ENCODE measurements at regions not wholly inside any gene's neighbourhood (a gene's known extent, or its start where the extent isn't known, plus 50 kb on each side); places are given as distances from the start of the nearest gene placed in this dataset.
"Not testable (repeated sequence)": the region's sequence is repeated elsewhere in the genome, so short reads cannot be mapped to it uniquely, and the experiment has no call there.

GRCh38 chr9:105116052-105116868 is 128.2 kb upstream of the SLC44A1 start:
- H3K4me1 ChIP-seq, result no peaks in the 10 kb centered on the region
- TF ChIP-seq, protein P1, sequence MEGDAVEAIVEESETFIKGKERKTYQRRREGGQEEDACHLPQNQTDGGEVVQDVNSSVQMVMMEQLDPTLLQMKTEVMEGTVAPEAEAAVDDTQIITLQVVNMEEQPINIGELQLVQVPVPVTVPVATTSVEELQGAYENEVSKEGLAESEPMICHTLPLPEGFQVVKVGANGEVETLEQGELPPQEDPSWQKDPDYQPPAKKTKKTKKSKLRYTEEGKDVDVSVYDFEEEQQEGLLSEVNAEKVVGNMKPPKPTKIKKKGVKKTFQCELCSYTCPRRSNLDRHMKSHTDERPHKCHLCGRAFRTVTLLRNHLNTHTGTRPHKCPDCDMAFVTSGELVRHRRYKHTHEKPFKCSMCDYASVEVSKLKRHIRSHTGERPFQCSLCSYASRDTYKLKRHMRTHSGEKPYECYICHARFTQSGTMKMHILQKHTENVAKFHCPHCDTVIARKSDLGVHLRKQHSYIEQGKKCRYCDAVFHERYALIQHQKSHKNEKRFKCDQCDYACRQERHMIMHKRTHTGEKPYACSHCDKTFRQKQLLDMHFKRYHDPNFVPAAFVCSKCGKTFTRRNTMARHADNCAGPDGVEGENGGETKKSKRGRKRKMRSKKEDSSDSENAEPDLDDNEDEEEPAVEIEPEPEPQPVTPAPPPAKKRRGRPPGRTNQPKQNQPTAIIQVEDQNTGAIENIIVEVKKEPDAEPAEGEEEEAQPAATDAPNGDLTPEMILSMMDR (IDR thresholded peaks at IDR 0.05), result no peak
- TF ChIP-seq POLR2A (IDR thresholded peaks at IDR 0.05), result no peak
- H3K4me3 ChIP-seq, result no peak overlapping the region
- no peak for DNase-seq
- no peak overlapping the region for H3K27ac ChIP-seq
- no peaks in the 10 kb centered on the region for H3K36me3 ChIP-seq
- H3K9me3 ChIP-seq, result no peaks in the 10 kb centered on the region
- intact Hi-C loops (cut with DNase I; ENCODE audit: low total_unique reads), result no loop called here
- H3K27me3 ChIP-seq, result no peaks in the 10 kb centered on the region

DNA sequence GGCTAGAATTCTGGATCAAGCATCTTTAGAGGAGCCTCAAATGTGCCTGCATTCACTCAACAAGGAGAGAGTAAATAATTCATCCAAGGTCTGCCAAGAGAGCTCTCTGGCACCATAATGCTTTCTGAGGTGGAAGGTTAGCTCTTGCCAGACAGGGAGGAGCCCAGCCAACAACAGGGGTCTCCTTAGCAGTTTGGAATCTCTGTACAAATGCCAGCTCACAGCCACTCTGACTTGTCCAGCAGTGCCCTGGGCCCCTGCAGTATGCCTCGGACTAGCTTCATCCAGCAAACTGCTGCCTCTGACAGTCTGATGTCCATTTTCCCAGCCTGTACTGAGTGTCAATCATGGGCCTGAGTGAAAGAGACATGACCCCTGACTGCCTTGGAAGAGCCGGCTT is 127.2 kb upstream of the SLC44A1 start:
- H3K4me1 ChIP-seq, result no peaks in the 10 kb centered on the region
- TF ChIP-seq, protein P1 (IDR thresholded peaks at IDR 0.05), result no peak
- no peak for TF ChIP-seq POLR2A (IDR thresholded peaks at IDR 0.05)
- intact Hi-C loops (cut with DNase I; ENCODE audit: low total_unique reads), result no loop called here
- H3K27me3 ChIP-seq, result no peaks in the 10 kb centered on the region
- no peak overlapping the region for H3K27ac ChIP-seq
- no peak for DNase-seq
- no peaks in the 10 kb centered on the region for H3K36me3 ChIP-seq
- H3K9me3 ChIP-seq, result no peaks in the 10 kb centered on the region
- H3K4me3 ChIP-seq, result no peak overlapping the region

GRCh38 chr9:105118636-105119035 is 125.8 kb upstream of the SLC44A1 start:
- H3K27ac ChIP-seq, result no peak overlapping the region
- no peaks in the 10 kb centered on the region for H3K4me1 ChIP-seq
- H3K27me3 ChIP-seq, result no peaks in the 10 kb centered on the region
- H3K36me3 ChIP-seq, result no peaks in the 10 kb centered on the region
- no peak for DNase-seq
- TF ChIP-seq POLR2A (IDR thresholded peaks at IDR 0.05), result no peak
- TF ChIP-seq, protein P1 (IDR thresholded peaks at IDR 0.05), result no peak
- intact Hi-C loops (cut with DNase I; ENCODE audit: low total_unique reads), result no loop called here
- H3K4me3 ChIP-seq, result no peak overlapping the region
- no peaks in the 10 kb centered on the region for H3K9me3 ChIP-seq

DNA sequence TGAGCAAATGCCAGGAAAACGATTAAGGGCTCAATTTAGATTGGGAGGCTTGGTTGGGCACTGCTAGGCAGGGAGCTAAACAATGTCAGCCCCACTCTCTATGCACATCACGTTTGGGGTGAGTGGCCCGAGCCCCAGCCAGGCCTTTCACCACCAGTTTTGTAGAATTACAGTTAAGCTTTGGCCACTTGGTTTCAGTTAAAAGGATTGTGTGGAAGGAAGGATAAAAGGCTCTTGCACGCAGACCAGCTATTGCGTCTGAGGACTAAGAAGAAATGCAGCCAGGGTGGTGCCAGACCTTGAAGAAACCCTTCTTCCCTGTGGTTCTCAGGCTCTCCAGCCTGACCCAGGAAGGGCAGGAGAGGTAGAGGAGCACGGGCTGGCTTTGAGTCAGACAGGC is 125.3 kb upstream of the SLC44A1 start:
- no peaks in the 10 kb centered on the region for H3K4me1 ChIP-seq
- H3K9me3 ChIP-seq, result no peaks in the 10 kb centered on the region
- H3K27me3 ChIP-seq, result no peaks in the 10 kb centered on the region
- TF ChIP-seq POLR2A (IDR thresholded peaks at IDR 0.05), result no peak
- TF ChIP-seq, protein P1 (IDR thresholded peaks at IDR 0.05), result no peak
- no peak overlapping the region for H3K27ac ChIP-seq
- H3K4me3 ChIP-seq, result no peak overlapping the region
- no peaks in the 10 kb centered on the region for H3K36me3 ChIP-seq
- intact Hi-C loops (cut with DNase I; ENCODE audit: low total_unique reads), result no loop called here
- no peak for DNase-seq

DNA sequence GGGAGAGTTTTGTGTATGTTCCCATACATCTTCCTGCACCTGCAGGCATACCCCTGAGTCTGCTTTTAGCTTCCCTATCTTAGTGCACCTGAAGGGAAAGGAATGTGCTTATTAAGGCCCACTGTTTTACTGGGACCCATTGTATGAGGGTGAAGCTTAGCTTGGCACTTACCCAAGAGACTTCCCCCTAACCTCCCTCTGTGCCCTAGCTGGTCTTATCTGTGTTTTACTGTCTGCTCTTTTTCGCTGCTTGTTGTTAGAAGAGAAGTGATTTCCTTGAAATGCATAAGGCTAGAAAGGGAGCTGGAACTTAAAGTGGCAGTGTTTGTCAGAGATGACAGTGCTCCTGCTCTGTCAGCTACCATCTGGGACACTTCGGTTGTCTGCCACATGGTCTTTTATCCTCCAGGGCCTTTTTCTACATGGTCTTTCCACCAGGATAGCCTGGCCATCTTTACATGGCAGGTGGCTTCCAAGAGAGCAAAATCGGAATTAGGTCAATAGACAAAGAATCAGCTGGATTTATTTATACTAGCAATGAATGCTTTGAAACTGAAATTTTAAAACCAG is 122.5 kb upstream of the SLC44A1 start:
- intact Hi-C loops (cut with DNase I; ENCODE audit: low total_unique reads), result no loop called here
- H3K9me3 ChIP-seq, result no peaks in the 10 kb centered on the region

DNA sequence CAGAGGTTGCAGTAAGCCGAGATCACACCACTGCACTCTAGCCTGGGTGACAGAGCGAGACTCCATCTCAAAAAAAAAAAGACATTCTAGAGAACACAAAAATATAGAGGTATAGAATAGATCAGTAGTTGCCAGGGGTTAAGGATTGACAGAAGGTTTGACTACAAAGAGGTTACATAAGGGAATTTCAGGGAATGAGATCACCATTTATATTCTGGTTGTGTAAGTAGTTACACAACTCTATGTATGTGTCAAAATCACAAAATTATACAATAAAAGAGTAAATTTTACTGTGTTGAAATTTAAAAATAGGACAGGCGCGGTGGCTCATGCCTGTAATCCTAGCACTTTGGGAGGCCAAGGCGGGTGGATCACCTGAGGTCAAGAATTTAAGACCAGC is 119.9 kb upstream of the SLC44A1 start:
- H3K27me3 ChIP-seq; H3K9me3 ChIP-seq; H3K36me3 ChIP-seq; H3K27ac ChIP-seq; H3K4me1 ChIP-seq; intact Hi-C loops (cut with DNase I; ENCODE audit: low total_unique reads); H3K4me3 ChIP-seq; DNase-seq: not testable (repeated sequence)

More for the DNA sequence above, 122.5 kb upstream of the SLC44A1 start:
- Histone ChIP-seq H3K4me1 (no peaks in the 10 kb centered on the region), H3K36me3 (no peaks in the 10 kb centered on the region), H3K4me3 (no peak overlapping the region), H3K27ac (no peak overlapping the region), H3K27me3 (no peaks in the 10 kb centered on the region)
- TF ChIP-seq, protein P1 (IDR thresholded peaks at IDR 0.05), result no peak
- DNase-seq, result no peak
